ENCODE measurements at regions not wholly inside any gene's neighbourhood (a gene's known extent, or its start where the extent isn't known, plus 50 kb on each side); places are given as distances from the start of the nearest gene placed in this dataset.

- Histone ChIP-seq H3K36me3 (ENCODE audit: insufficient read depth, low read length) (no peaks in the 10 kb centered on the region), H3K9me3 (ENCODE audit: control insufficient read depth, insufficient read depth, low read length) (no peaks in the 10 kb centered on the region), H3K9ac (ENCODE audit: low read depth, low read length) (no peak overlapping the region), H3K4me1 (ENCODE audit: insufficient read depth, low read length) (peaks cover 5% of the 10 kb centered on the region; the same call in 1 of the 2 replicates)
Measured at GRCh38 chr4:180926277-180926676, 1316.9 kb upstream of the TENM3 start.

- Histone ChIP-seq H3K9me3 (ENCODE audit: control insufficient read depth, insufficient read depth, low read length) (no peaks in the 10 kb centered on the region), H3K9ac (ENCODE audit: low read depth, low read length) (no peak overlapping the region)
Measured at GRCh38 chr4:180932370-180933001, 1310.7 kb upstream of the TENM3 start.

DNA sequence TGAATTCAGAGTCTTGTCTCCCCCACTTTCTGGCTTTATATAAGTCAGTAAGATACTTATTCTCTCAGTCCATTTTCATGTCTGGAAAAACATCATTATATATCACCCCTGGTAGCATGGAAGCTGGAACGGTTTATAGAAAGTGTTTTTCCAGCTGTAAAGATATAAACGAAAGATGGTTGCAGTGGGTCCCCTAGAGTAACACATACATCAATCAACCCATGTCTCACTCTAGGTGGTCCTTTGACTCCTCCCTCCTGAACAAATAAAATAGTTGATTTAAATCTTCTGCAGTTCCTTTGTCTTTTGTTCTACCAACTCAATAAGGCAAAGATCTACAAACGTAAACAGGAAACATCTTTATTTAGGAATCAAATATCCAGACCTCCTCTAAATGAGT, 1306.1 kb upstream of the TENM3 start:
- Histone ChIP-seq H3K9ac (ENCODE audit: low read depth, low read length) (no peak overlapping the region), H3K9me3 (ENCODE audit: control insufficient read depth, insufficient read depth, low read length) (no peaks in the 10 kb centered on the region), H3K36me3 (ENCODE audit: insufficient read depth, low read length) (no peaks in the 10 kb centered on the region), H3K4me1 (ENCODE audit: insufficient read depth, low read length) (no peaks in the 10 kb centered on the region)

More at GRCh38 chr4:180932370-180933001, 1310.7 kb upstream of the TENM3 start:
- H3K36me3 ChIP-seq (ENCODE audit: insufficient read depth, low read length), result no peaks in the 10 kb centered on the region
- H3K4me1 ChIP-seq (ENCODE audit: insufficient read depth, low read length), result no peaks in the 10 kb centered on the region

- Histone ChIP-seq H3K9me3 (ENCODE audit: control insufficient read depth, insufficient read depth, low read length) (no peaks in the 10 kb centered on the region), H3K36me3 (ENCODE audit: insufficient read depth, low read length) (no peaks in the 10 kb centered on the region), H3K9ac (ENCODE audit: low read depth, low read length) (no peak overlapping the region), H3K4me1 (ENCODE audit: insufficient read depth, low read length) (no peaks in the 10 kb centered on the region)
Measured at GRCh38 chr4:180940680-180941079, 1302.5 kb upstream of the TENM3 start.

- no peak overlapping the region for H3K9ac ChIP-seq (ENCODE audit: low read depth, low read length)
- no peaks in the 10 kb centered on the region for H3K9me3 ChIP-seq (ENCODE audit: control insufficient read depth, insufficient read depth, low read length)
- H3K36me3 ChIP-seq (ENCODE audit: insufficient read depth, low read length), result no peaks in the 10 kb centered on the region
- no peaks in the 10 kb centered on the region for H3K4me1 ChIP-seq (ENCODE audit: insufficient read depth, low read length)
Measured at GRCh38 chr4:180942367-180942916, 1300.8 kb upstream of the TENM3 start.

GRCh38 chr4:180946188-180946587, 1297.0 kb upstream of the TENM3 start:
- no peaks in the 10 kb centered on the region for H3K9me3 ChIP-seq (ENCODE audit: control insufficient read depth, insufficient read depth, low read length)
- H3K9ac ChIP-seq (ENCODE audit: low read depth, low read length), result no peak overlapping the region
- no peaks in the 10 kb centered on the region for H3K36me3 ChIP-seq (ENCODE audit: insufficient read depth, low read length)
- H3K4me1 ChIP-seq (ENCODE audit: insufficient read depth, low read length), result no peaks in the 10 kb centered on the region

DNA sequence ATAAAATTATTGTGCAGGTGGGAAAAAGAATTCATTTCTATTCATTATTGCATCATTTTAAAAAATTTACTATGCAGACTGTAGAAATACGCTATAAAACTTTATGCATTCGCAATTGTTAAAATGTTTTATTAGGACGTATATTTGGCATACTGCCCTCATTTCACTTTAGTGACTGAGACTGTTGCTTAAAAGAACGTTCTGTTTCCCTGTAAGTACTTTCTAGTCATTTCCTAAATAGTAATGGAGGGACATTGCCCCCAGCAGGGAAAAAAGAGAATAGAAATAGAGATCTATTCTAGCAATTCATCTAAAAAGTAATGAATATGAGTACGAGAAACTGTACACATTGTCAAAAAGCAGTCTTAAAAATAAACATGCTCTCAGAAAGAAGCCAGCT, 1295.8 kb upstream of the TENM3 start:
- no peaks in the 10 kb centered on the region for H3K36me3 ChIP-seq (ENCODE audit: insufficient read depth, low read length)
- no peak overlapping the region for H3K9ac ChIP-seq (ENCODE audit: low read depth, low read length)
- no peaks in the 10 kb centered on the region for H3K9me3 ChIP-seq (ENCODE audit: control insufficient read depth, insufficient read depth, low read length)
- no peaks in the 10 kb centered on the region for H3K4me1 ChIP-seq (ENCODE audit: insufficient read depth, low read length)

DNA sequence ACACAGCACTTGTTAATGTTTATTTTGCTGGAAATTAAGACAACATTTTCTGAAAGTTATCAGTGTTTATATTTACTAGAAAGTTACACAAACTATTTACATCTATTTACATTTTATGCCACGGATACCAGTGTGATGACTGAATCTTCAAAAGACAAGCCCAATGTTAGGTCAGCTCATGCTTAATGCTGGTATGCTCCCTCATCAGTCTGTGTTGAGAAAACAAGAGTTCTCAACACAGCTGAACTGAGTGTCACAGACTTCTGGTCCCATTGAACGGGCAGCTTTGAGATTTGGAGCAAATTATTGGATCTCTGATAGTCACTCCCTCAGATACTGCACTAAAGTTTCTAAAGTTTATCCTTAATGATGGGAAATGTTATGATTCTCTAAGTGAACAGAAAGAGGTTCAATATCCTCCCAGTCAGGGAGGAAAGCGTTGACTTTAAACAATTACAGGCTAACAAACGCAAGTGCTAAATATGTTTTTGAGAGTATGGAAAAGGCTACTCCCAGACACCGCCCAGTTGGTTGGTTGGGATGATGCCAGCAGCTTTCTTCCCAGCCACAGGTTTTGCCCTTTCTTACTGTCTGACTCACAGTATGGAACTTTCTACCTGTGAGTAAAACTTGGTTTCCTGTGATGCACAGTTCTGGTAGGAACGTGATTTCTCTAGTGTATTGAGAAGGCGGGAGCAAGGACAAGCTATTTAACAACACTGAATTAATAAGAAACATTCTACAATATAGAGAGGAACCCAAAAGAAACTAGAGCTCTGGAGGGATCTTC, 1293.6 kb upstream of the TENM3 start:
- no peaks in the 10 kb centered on the region for H3K36me3 ChIP-seq (ENCODE audit: insufficient read depth, low read length)
- no peaks in the 10 kb centered on the region for H3K4me1 ChIP-seq (ENCODE audit: insufficient read depth, low read length)
- no peaks in the 10 kb centered on the region for H3K9me3 ChIP-seq (ENCODE audit: control insufficient read depth, insufficient read depth, low read length)
- no peak overlapping the region for H3K9ac ChIP-seq (ENCODE audit: low read depth, low read length)

- H3K9ac ChIP-seq (ENCODE audit: low read depth, low read length), result no peak overlapping the region
- H3K9me3 ChIP-seq (ENCODE audit: control insufficient read depth, insufficient read depth, low read length), result no peaks in the 10 kb centered on the region
- H3K4me1 ChIP-seq (ENCODE audit: insufficient read depth, low read length), result no peaks in the 10 kb centered on the region
- H3K36me3 ChIP-seq (ENCODE audit: insufficient read depth, low read length), result no peaks in the 10 kb centered on the region
Measured at GRCh38 chr4:180950377-180950776, 1292.8 kb upstream of the TENM3 start.

- no peaks in the 10 kb centered on the region for H3K36me3 ChIP-seq (ENCODE audit: insufficient read depth, low read length)
- H3K9ac ChIP-seq (ENCODE audit: low read depth, low read length), result no peak overlapping the region
- no peaks in the 10 kb centered on the region for H3K9me3 ChIP-seq (ENCODE audit: control insufficient read depth, insufficient read depth, low read length)
- no peaks in the 10 kb centered on the region for H3K4me1 ChIP-seq (ENCODE audit: insufficient read depth, low read length)
Measured at GRCh38 chr4:180951312-180951711, 1291.9 kb upstream of the TENM3 start.

- Histone ChIP-seq H3K36me3 (ENCODE audit: insufficient read depth, low read length) (no peaks in the 10 kb centered on the region), H3K4me1 (ENCODE audit: insufficient read depth, low read length) (no peaks in the 10 kb centered on the region), H3K9me3 (ENCODE audit: control insufficient read depth, insufficient read depth, low read length) (no peaks in the 10 kb centered on the region), H3K9ac (ENCODE audit: low read depth, low read length) (no peak overlapping the region)
Measured at GRCh38 chr4:180953572-180953971, 1289.6 kb upstream of the TENM3 start.

DNA sequence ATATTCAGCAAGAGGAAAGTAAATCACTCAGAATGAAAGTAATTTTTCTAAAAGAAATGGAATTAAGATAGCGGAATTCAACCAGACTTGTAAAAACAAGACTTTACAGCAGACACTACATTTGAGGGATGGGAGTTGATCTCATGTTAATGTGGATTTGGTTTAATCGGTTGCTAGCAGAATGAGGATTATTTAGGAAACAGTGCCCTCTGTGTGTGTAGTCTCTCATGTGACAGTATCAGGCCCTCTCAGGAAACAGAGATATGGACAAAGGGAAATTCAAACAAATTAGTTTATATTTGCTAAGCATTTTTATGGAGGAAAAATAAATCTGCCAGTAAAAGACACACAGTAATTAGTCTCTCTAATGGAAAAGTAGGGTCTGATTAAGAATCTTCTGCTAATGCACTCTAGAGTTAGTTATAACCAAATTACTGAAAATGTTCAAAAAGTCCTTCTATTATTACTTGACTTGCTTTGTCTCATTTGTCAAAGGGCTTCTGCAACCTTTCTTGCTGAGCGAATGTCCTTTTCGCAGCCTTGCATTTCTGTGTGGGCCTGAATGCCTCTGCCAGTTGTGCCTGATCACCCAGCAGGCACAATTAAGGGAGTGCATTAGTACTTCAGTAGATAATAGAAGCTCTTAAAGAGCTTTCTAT, 1282.3 kb upstream of the TENM3 start:
- H3K36me3 ChIP-seq (ENCODE audit: insufficient read depth, low read length), result no peaks in the 10 kb centered on the region
- no peaks in the 10 kb centered on the region for H3K9me3 ChIP-seq (ENCODE audit: control insufficient read depth, insufficient read depth, low read length)
- no peak overlapping the region for H3K9ac ChIP-seq (ENCODE audit: low read depth, low read length)
- H3K4me1 ChIP-seq (ENCODE audit: insufficient read depth, low read length), result no peaks in the 10 kb centered on the region

GRCh38 chr4:180962268-180962667, 1280.9 kb upstream of the TENM3 start:
- H3K4me1 ChIP-seq (ENCODE audit: insufficient read depth, low read length), result no peaks in the 10 kb centered on the region
- H3K9me3 ChIP-seq (ENCODE audit: control insufficient read depth, insufficient read depth, low read length), result no peaks in the 10 kb centered on the region
- no peaks in the 10 kb centered on the region for H3K36me3 ChIP-seq (ENCODE audit: insufficient read depth, low read length)
- H3K9ac ChIP-seq (ENCODE audit: low read depth, low read length), result no peak overlapping the region

- Histone ChIP-seq H3K4me1 (ENCODE audit: insufficient read depth, low read length) (no peaks in the 10 kb centered on the region), H3K9ac (ENCODE audit: low read depth, low read length) (no peak overlapping the region), H3K9me3 (ENCODE audit: control insufficient read depth, insufficient read depth, low read length) (no peaks in the 10 kb centered on the region), H3K36me3 (ENCODE audit: insufficient read depth, low read length) (no peaks in the 10 kb centered on the region)
Measured at GRCh38 chr4:180966312-180966711, 1276.9 kb upstream of the TENM3 start.
